ENCODE measurements at regions not wholly inside any gene's neighbourhood (a gene's known extent, or its start where the extent isn't known, plus 50 kb on each side); places are given as distances from the start of the nearest gene placed in this dataset.

DNA sequence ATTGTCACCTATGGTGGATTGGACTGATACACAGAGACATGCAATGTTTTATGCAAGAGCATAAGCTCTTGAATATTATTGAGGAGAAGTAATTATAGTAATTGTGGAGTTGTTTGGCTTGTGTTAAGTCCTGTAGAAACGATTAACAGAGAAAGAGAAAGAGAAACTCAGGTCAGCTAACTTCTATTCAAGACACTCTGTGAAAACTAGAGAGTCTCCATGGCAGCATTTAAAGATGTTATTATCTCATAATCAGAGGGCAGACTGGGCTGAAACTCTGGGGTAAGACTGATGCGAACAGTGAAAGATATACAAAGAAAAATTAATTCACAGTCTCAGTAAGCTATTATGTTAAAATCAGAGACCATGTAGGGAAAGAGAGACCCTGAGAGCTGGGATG lies 625.7 kb downstream of the FAT4 start:
- ATAC-seq (no peak), DNase-seq (no peak)
- H3K36me3 Mint-ChIP-seq (ENCODE audit: low read depth), result no peaks in the 10 kb centered on the region
- TF ChIP-seq, protein P1, sequence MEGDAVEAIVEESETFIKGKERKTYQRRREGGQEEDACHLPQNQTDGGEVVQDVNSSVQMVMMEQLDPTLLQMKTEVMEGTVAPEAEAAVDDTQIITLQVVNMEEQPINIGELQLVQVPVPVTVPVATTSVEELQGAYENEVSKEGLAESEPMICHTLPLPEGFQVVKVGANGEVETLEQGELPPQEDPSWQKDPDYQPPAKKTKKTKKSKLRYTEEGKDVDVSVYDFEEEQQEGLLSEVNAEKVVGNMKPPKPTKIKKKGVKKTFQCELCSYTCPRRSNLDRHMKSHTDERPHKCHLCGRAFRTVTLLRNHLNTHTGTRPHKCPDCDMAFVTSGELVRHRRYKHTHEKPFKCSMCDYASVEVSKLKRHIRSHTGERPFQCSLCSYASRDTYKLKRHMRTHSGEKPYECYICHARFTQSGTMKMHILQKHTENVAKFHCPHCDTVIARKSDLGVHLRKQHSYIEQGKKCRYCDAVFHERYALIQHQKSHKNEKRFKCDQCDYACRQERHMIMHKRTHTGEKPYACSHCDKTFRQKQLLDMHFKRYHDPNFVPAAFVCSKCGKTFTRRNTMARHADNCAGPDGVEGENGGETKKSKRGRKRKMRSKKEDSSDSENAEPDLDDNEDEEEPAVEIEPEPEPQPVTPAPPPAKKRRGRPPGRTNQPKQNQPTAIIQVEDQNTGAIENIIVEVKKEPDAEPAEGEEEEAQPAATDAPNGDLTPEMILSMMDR (IDR thresholded peaks at IDR 0.05), result no peak
- H3K27ac Mint-ChIP-seq, result no peak overlapping the region
- CTCF ChIA-PET, result no interaction called here
- no peak overlapping the region for H3K4me3 Mint-ChIP-seq
- intact Hi-C loops (cut with micrococcal nuclease), result no loop called here
- peaks cover 3% of the 10 kb centered on the region for H3K9me3 Mint-ChIP-seq
- POLR2A ChIA-PET, result no interaction called here
- H3K4me1 Mint-ChIP-seq (ENCODE audit: low read depth), result no peaks in the 10 kb centered on the region
- H3K27me3 Mint-ChIP-seq, result no peaks in the 10 kb centered on the region

GRCh38 chr4:125944966-125945365 lies 630.2 kb downstream of the FAT4 start:
- Mint-ChIP-seq H3K4me1 (ENCODE audit: low read depth) (no peaks in the 10 kb centered on the region), H3K9me3 (peaks cover 1% of the 10 kb centered on the region), H3K27ac (no peak overlapping the region), H3K36me3 (ENCODE audit: low read depth) (no peaks in the 10 kb centered on the region), H3K4me3 (no peak overlapping the region), H3K27me3 (no peaks in the 10 kb centered on the region)
- TF ChIP-seq, protein P1 (IDR thresholded peaks at IDR 0.05), result no peak
- ChIA-PET CTCF (no interaction called here), POLR2A (no interaction called here)
- ATAC-seq (no peak), DNase-seq (no peak)
- intact Hi-C loops (cut with micrococcal nuclease), result no loop called here

DNA sequence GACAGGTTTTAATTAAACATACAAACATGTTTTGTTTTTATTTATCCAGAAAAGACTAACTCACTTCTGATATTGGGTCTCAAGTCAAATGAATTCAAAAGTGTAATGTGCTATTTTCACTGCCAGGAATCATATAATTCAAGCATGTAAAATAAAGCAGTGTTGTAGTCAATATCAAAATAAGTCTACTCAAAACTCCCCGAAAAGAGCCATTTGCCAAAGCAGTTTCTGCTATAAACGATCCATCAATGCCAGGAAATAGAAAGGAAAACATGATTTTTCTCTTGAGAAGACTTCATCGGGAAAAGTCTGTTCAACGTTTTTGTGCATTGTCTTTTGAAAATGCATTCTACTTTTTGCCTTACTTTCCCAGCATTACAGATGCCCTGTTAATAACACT lies 633.3 kb downstream of the FAT4 start:
- intact Hi-C loops (cut with micrococcal nuclease), result no loop called here
- H3K27me3 Mint-ChIP-seq, result no peaks in the 10 kb centered on the region
- POLR2A ChIA-PET, result no interaction called here

DNA sequence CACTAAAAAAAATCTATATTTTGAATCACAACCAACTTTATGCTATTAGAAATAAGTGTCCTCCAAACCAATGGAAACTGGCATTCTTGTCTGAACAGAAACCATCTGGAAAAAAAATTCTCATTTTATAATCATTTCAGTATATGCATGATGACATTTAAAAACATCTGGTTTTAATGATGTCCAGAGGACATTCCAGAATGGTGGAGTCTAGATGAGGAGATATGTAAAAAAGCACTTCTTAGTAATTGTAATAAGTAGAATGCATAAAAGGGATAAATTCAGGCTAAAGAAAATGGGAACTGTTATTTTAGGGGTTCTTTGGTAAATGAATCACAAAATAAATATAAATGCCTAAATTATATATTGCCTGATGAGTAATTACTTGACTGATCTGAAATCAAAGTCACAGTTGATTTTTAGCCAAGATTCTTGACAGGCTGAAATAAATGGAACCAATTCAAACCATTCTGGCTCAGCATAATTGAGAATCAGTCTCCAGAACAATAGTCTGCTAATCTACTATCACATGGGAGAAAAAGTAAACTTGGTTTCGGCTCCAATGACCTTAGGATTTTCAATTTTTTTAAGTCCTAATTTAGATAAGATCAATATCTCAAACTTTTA lies 636.6 kb downstream of the FAT4 start:
- Mint-ChIP-seq H3K27ac (no peak overlapping the region), H3K27me3 (no peaks in the 10 kb centered on the region), H3K4me1 (ENCODE audit: low read depth) (no peaks in the 10 kb centered on the region), H3K36me3 (ENCODE audit: low read depth) (no peaks in the 10 kb centered on the region), H3K4me3 (no peak overlapping the region), H3K9me3 (no peaks in the 10 kb centered on the region)
- intact Hi-C loops (cut with micrococcal nuclease), result no loop called here
- CTCF ChIA-PET, result no interaction called here
- POLR2A ChIA-PET, result no interaction called here
- TF ChIP-seq, protein P1 (IDR thresholded peaks at IDR 0.05), result no peak
- ATAC-seq (no peak), DNase-seq (no peak)

More for the DNA sequence above, 633.3 kb downstream of the FAT4 start:
- no peaks in the 10 kb centered on the region for H3K9me3 Mint-ChIP-seq
- no peaks in the 10 kb centered on the region for H3K36me3 Mint-ChIP-seq (ENCODE audit: low read depth)
- no peak overlapping the region for H3K4me3 Mint-ChIP-seq
- TF ChIP-seq, protein P1 (IDR thresholded peaks at IDR 0.05), result no peak
- no peaks in the 10 kb centered on the region for H3K4me1 Mint-ChIP-seq (ENCODE audit: low read depth)
- DNase-seq, result no peak
- CTCF ChIA-PET, result no interaction called here
- no peak overlapping the region for H3K27ac Mint-ChIP-seq
- no peak for ATAC-seq

GRCh38 chr4:125952631-125953030 lies 637.9 kb downstream of the FAT4 start:
- Mint-ChIP-seq H3K36me3 (ENCODE audit: low read depth) (no peaks in the 10 kb centered on the region), H3K4me1 (ENCODE audit: low read depth) (no peaks in the 10 kb centered on the region), H3K4me3 (no peak overlapping the region), H3K9me3 (peaks cover under 1% of the 10 kb centered on the region), H3K27ac (no peak overlapping the region), H3K27me3 (no peaks in the 10 kb centered on the region)
- intact Hi-C loops (cut with micrococcal nuclease), result no loop called here
- ATAC-seq (no peak), DNase-seq (no peak)
- TF ChIP-seq, protein P1 (IDR thresholded peaks at IDR 0.05), result no peak
- POLR2A ChIA-PET, result no interaction called here
- CTCF ChIA-PET, result no interaction called here
